Loucy (cell line): ENCODE measurements at regions not wholly inside any gene's neighbourhood (a gene's known extent, or its start where the extent isn't known, plus 50 kb on each side); places are given as distances from the start of the nearest gene placed in this dataset.

Experiments used
- H2AFZ ChIP-seq: fragments of 200-600 bp; sonication (generic); 2 replicates; pipeline ENCODE4 v1.6.0; 2016; ENCODE audit warnings: antibody characterized with exemption, mild to moderate bottlenecking, low read length, moderate library complexity
- H3F3A ChIP-seq: fragments of 200-600 bp; 2 replicates; pipeline ENCODE4 v1.6.0; 2016; ENCODE audit warnings: antibody characterized with exemption, low read depth, mild to moderate bottlenecking
- H3K27me3 ChIP-seq: fragments of 200-600 bp; sonication (generic); 2 replicates; pipeline ENCODE4 v1.6.1; 2014; ENCODE audit warnings: low read length, mild to moderate bottlenecking; ENCODE audit not compliant: insufficient read depth, poor library complexity, severe bottlenecking
- H3K36me3 ChIP-seq: fragments of 200-600 bp; sonication (generic); 2 replicates; pipeline ENCODE4 v1.6.1; 2016; ENCODE audit warnings: low read length; ENCODE audit not compliant: insufficient read depth
- H3K4me1 ChIP-seq: fragments of 200-600 bp; sonication (generic); 2 replicates; pipeline ENCODE4 v1.5.1; 2014; ENCODE audit warnings: low read length, mild to moderate bottlenecking; ENCODE audit not compliant: insufficient read depth, poor library complexity, severe bottlenecking
- H3K4me2 ChIP-seq: fragments of 200-600 bp; sonication (generic); 2 replicates; pipeline ENCODE4 v1.6.0; 2014; ENCODE audit warnings: antibody characterized with exemption, low read length, low read depth, mild to moderate bottlenecking; ENCODE audit not compliant: poor library complexity, severe bottlenecking
- H3K4me3 ChIP-seq: fragments of 200-600 bp; sonication (generic); 2 replicates; pipeline ENCODE4 v1.5.1; 2014; ENCODE audit warnings: low read length, mild to moderate bottlenecking, mixed read lengths; ENCODE audit not compliant: poor library complexity, severe bottlenecking
- H3K79me2 ChIP-seq: fragments of 200-600 bp; sonication (generic); 2 replicates; pipeline ENCODE4 v1.6.1; 2014; ENCODE audit warnings: low read length; ENCODE audit not compliant: insufficient read depth
- H3K9ac ChIP-seq: fragments of 200-600 bp; sonication (generic); 2 replicates; pipeline ENCODE4 v1.6.0; 2014; ENCODE audit warnings: mild to moderate bottlenecking, low read depth, low read length, moderate library complexity; ENCODE audit not compliant: poor library complexity, severe bottlenecking
- H3K9me2 ChIP-seq: fragments of 200-600 bp; sonication (generic); replicated peaks from 2 replicates; pipeline ENCODE4 v1.6.1; 2016; ENCODE audit warnings: low read depth, low read length, mixed read lengths
- H3K9me3 ChIP-seq: fragments of 200-600 bp; sonication (generic); 2 replicates; pipeline ENCODE4 v1.6.1; 2014; ENCODE audit warnings: mild to moderate bottlenecking, antibody characterized with exemption, low read length, low read depth; ENCODE audit not compliant: insufficient read depth
- H4K20me1 ChIP-seq: fragments of 200-600 bp; sonication (generic); 2 replicates; pipeline ENCODE4 v1.6.0; 2014; ENCODE audit warnings: antibody characterized with exemption, low read length, mild to moderate bottlenecking; ENCODE audit not compliant: insufficient read depth, poor library complexity, severe bottlenecking
- EZH2phosphoT487 ChIP-seq: fragments of 200-600 bp; IDR thresholded peaks from 2 replicates; pipeline ENCODE4 v1.6.1; 2018; ENCODE audit warnings: antibody characterized with exemption, mild to moderate bottlenecking, moderate library complexity, borderline replicate concordance
- TF ChIP-seq, protein P1 (sequence below): fragments of 200-600 bp; sonication (generic); conservative IDR thresholded peaks from 2 replicates; pipeline ENCODE4 v1.5.1; 2014; ENCODE audit warnings: mild to moderate bottlenecking, antibody characterized with exemption, low read length

DNA sequence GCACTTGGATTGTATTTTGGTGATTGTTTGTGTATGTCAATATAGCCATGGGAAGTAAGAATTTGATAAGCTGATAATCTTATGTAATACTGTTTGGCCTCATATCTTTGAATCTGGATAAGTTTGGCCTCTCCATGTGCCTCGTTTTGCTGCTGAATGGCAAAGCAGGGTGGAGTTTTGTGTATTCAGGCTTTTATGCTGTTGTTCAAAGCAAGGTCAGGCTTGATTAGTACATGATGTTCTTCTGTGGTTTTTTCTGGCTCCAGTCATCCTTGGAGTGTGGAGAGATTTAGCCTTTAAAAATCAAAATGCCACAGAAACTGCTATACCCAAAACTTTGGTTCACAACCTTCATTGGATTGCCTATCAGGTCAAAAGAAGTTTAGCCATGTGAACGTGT is 728.9 kb upstream of the GJE1 start:
- Histone ChIP-seq H3K9me3 (peaks cover 10% of the 10 kb centered on the region), H3K9me2 (no peaks in the 10 kb centered on the region), H3K79me2 (no peaks in the 10 kb centered on the region), H3K4me2 (no peak overlapping the region), H3F3A (no peaks in the 10 kb centered on the region), H2AFZ (no peak overlapping the region), H3K27me3 (no peaks in the 10 kb centered on the region), H3K9ac (no peak overlapping the region), H3K4me1 (peaks cover 14% of the 10 kb centered on the region), H4K20me1 (no peaks in the 10 kb centered on the region), H3K4me3 (no peak overlapping the region), H3K36me3 (no peaks in the 10 kb centered on the region)
- TF ChIP-seq EZH2phosphoT487 = no peak
- TF ChIP-seq, protein P1, sequence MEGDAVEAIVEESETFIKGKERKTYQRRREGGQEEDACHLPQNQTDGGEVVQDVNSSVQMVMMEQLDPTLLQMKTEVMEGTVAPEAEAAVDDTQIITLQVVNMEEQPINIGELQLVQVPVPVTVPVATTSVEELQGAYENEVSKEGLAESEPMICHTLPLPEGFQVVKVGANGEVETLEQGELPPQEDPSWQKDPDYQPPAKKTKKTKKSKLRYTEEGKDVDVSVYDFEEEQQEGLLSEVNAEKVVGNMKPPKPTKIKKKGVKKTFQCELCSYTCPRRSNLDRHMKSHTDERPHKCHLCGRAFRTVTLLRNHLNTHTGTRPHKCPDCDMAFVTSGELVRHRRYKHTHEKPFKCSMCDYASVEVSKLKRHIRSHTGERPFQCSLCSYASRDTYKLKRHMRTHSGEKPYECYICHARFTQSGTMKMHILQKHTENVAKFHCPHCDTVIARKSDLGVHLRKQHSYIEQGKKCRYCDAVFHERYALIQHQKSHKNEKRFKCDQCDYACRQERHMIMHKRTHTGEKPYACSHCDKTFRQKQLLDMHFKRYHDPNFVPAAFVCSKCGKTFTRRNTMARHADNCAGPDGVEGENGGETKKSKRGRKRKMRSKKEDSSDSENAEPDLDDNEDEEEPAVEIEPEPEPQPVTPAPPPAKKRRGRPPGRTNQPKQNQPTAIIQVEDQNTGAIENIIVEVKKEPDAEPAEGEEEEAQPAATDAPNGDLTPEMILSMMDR = no peak

DNA sequence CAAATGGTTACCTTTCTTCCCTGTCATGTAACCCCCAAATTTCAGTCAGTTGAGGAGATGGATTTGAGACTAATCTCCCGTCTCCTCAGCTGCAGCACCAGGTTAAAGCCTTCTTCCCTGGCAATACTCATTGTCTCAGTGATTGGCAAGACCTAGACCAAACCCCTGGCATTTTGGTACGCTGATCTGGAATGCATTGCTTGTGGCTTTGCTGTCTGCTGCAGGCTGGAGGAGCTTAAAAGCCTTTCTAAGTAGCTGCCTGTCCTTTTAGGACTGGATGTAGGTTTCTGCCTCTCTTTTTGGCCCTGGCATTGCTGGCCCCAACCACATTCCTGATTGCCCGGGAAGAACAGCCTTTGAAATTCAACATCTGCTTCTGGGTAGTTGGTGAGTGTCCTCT is 729.6 kb upstream of the GJE1 start:
- Histone ChIP-seq H3K9me3 (peaks cover 3% of the 10 kb centered on the region), H3K9ac (no peak overlapping the region), H3K79me2 (no peaks in the 10 kb centered on the region), H3K4me2 (peak overlapping the region; percentile 14), H3K27me3 (no peaks in the 10 kb centered on the region), H3F3A (no peaks in the 10 kb centered on the region), H4K20me1 (no peaks in the 10 kb centered on the region), H3K4me3 (no peak overlapping the region), H3K4me1 (peaks cover 14% of the 10 kb centered on the region), H3K9me2 (no peaks in the 10 kb centered on the region), H3K36me3 (no peaks in the 10 kb centered on the region), H2AFZ (peak overlapping the region; percentile 18; the same call in 1 of the 2 replicates)
- no peak for TF ChIP-seq EZH2phosphoT487
- TF ChIP-seq, protein P1 = no peak

GRCh38 chr6:141402489-141402888 is 730.2 kb upstream of the GJE1 start:
- Histone ChIP-seq H3K9me3 (no peaks in the 10 kb centered on the region), H3K36me3 (no peaks in the 10 kb centered on the region), H3K79me2 (no peaks in the 10 kb centered on the region), H3K9ac (no peak overlapping the region), H3K4me2 (peak overlapping the region; percentile 14), H4K20me1 (no peaks in the 10 kb centered on the region), H3K4me1 (peaks cover 14% of the 10 kb centered on the region), H3F3A (no peaks in the 10 kb centered on the region), H2AFZ (no peak overlapping the region), H3K27me3 (no peaks in the 10 kb centered on the region), H3K4me3 (no peak overlapping the region), H3K9me2 (no peaks in the 10 kb centered on the region)
- TF ChIP-seq EZH2phosphoT487 = no peak
- TF ChIP-seq, protein P1 = no peak
